Breast epithelium (tissue), 3 donors: ENCODE measurements at regions not wholly inside any gene's neighbourhood (a gene's known extent, or its start where the extent isn't known, plus 50 kb on each side); places are given as distances from the start of the nearest gene placed in this dataset.
"Not testable (repeated sequence)": the region's sequence is repeated elsewhere in the genome, so short reads cannot be mapped to it uniquely, and the experiment has no call there.

Experiments used
- POLR2AphosphoS5 ChIP-seq, 3 donors: sonication (generic); formaldehyde crosslinking; IDR thresholded peaks; one replicate each; pipeline ENCODE4 v1.6.1; 2017; ENCODE audit warnings: antibody characterized with exemption in 3 of 3
- TF ChIP-seq, protein P1 (sequence below), 3 donors: fragments of 450-650 bp; IDR thresholded peaks; one replicate each; pipeline ENCODE4 v1.5.1; 2016 to 2017; ENCODE audit warnings: antibody characterized with exemption in 3 of 3, mild to moderate bottlenecking in 3 of 3, moderate library complexity in 3 of 3

DNA sequence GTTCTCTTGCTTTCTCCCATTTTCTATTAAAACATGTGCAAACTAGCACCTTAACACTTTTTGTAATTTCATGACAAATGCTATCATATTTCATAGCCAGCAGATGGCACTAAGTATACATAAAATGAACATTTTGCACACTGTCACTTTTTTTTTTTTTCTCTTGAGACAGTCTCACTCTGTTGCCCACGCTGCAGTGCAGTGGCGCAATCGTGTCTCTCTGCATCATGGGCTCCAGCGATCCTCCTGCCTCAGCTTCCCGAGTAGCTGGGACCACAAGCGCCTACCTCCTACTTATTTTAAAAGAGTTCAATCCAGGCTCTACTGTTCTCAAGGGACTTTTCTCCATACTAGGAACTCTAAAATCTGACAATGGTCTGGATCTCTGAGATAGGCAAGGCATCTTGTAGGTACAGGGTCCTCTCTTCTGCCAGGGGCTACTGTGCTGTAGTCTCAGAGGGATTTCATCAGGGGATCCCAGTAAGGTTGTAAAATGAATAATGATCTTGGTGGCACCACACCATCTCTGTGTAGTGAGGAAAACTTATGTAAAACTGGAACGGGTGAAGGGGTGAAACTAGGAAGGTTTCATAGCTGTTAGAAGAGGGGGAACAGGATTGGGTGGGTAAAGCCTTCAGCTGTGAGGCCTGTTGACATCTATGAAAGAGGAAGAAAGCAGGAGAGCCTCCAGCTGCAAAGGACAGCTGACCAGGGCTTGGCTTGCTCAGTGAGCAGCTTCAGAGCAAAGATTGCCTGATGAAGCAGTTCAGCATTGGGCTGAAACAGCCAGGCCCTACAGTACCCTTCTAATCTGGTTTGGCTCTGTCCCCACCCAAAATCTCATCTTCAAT, 196.9 kb downstream of the AVL9 start:
- TF ChIP-seq, protein P1, sequence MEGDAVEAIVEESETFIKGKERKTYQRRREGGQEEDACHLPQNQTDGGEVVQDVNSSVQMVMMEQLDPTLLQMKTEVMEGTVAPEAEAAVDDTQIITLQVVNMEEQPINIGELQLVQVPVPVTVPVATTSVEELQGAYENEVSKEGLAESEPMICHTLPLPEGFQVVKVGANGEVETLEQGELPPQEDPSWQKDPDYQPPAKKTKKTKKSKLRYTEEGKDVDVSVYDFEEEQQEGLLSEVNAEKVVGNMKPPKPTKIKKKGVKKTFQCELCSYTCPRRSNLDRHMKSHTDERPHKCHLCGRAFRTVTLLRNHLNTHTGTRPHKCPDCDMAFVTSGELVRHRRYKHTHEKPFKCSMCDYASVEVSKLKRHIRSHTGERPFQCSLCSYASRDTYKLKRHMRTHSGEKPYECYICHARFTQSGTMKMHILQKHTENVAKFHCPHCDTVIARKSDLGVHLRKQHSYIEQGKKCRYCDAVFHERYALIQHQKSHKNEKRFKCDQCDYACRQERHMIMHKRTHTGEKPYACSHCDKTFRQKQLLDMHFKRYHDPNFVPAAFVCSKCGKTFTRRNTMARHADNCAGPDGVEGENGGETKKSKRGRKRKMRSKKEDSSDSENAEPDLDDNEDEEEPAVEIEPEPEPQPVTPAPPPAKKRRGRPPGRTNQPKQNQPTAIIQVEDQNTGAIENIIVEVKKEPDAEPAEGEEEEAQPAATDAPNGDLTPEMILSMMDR (IDR thresholded peaks at IDR 0.05), result not testable (repeated sequence)
- not testable (repeated sequence) for TF ChIP-seq POLR2AphosphoS5 (IDR thresholded peaks at IDR 0.05)
